HG03378 (cell line): ENCODE measurements at regions not wholly inside any gene's neighbourhood (a gene's known extent, or its start where the extent isn't known, plus 50 kb on each side); places are given as distances from the start of the nearest gene placed in this dataset.
"Not testable (repeated sequence)": the region's sequence is repeated elsewhere in the genome, so short reads cannot be mapped to it uniquely, and the experiment has no call there.

Source experiments
- ATAC-seq: cut with Tn5 transposase; IDR thresholded peaks from one replicate; pipeline ENCODE4 v1.9.1; 2021; ENCODE audit warnings: mild to moderate bottlenecking, moderate library complexity; ENCODE audit not compliant: unreplicated experiment

DNA sequence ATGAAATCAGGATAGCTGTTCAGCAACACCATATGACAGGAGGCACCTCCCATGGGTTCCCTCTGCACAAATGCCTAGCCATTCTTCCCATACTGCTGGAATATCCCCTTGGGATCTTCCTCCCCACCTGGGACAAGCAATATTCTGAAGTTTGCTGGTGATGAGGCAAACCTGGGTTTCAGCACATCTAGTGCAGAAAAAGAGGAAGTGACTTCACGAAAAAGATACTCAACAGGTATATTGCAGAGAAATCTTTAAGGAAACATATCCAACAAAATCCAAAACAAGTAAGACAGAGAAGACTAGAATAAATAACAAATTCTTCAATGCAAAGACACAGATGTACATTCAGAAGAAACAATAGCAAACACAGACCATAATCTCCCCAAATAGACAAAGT, 1497.0 kb downstream of the PCDH9 start:
- no peak for ATAC-seq

GRCh38 chr13:65727070-65727469, 1503.1 kb downstream of the PCDH9 start:
- ATAC-seq, result no peak

DNA sequence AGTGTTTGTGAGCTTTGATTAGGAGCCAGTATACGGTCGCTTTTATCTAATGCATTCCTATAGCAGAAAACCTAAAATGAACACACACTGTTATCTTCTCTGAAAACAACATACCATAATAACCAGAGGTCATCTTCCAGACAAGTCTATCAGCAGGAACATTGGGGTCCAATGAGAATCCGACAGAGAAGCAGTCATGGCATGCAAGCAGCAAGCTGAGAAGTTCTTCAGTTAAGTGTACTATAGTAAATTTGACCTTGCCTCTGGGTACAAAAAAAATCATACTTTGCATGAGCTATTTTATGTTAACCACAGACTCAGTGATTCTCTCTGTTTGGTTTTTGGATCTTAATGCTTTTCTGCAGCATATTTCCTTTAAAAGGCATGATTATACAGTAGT, 1505.1 kb downstream of the PCDH9 start:
- no peak for ATAC-seq

DNA sequence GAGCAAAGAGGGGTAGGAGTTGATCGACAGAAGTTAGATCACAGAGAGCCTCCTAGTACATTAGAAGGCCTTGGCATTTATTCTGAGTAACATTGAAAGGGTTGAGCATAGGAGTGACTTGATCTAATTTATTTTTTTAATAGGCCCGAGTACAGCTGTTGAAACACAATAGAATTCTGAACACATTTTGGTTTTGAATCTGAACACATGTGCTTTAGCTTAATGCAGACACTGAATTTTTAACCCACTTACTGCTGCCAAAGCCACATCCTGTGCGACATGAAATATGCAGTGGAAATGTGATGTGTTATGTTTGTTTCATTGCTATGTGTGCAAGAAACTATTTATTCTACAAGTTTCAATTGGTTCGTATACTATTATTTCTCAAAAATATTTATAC, 1505.9 kb downstream of the PCDH9 start:
- ATAC-seq, result no peak

DNA sequence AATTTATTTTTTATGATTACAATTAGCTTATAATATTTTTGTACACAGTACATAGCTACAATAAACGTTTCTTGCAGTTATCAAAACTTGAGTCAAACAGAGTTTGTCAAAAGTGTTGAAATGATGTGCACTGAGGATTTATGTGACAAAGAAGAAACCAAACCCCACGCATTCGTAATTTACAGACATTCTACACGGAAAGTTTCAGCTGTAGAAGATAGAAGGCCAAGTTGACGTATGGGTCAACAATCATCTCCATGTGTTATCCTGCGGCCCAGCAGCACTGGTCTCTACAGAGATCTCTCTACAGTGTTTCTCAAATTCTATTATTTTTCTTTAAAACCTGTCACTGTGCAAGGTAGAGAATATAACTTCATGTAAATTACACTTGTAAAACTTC, 1507.6 kb downstream of the PCDH9 start:
- no peak for ATAC-seq

DNA sequence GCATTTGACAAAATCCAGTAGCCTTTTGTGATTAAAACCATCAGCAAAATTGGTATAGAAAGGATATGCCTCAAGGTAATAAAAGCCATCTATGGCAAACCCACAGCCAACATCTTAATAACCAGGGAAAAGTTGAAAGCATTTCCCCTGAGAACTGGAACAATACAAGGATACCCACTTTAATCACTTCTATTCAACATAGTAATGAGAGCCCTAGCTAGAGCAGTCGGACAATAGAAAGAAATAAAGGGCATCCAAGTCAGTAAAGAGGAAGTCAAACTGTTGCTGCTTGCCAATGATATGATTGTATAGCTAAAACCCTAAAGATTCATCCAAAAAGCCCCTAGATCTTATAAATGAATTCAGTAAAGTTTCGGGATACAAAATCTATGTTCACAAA, 1510.3 kb downstream of the PCDH9 start:
- ATAC-seq, result no peak

- no peak for ATAC-seq
These were observed 1519.6 kb downstream of the PCDH9 start for GRCh38 chr13:65710514-65710913.

- ATAC-seq, result no peak
These were observed 1532.3 kb downstream of the PCDH9 start for GRCh38 chr13:65697843-65698242.

- no peak for ATAC-seq
These were observed 1550.9 kb downstream of the PCDH9 start for GRCh38 chr13:65679240-65679639.

DNA sequence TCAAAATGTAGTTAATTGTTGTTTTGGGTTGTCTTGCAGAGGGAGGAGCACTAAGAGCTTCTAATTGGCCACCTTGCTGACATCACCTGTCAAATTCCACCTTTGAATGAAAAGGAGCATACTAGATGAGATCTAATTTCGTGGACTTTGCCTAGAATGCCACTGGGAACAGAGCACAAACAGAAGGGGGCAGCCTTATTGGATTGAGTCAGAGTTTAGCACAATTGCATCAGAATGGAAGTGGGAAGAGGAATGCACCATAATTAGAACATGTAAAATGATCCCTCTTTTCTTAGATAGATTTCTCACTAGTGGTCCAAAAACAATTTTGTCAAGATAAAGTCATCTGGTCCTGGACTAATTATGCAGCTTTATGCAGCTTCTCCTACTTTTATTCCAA, 1552.2 kb downstream of the PCDH9 start:
- no peak for ATAC-seq

- not testable (repeated sequence) for ATAC-seq
These were observed 1554.8 kb downstream of the PCDH9 start for GRCh38 chr13:65675383-65675782.

DNA sequence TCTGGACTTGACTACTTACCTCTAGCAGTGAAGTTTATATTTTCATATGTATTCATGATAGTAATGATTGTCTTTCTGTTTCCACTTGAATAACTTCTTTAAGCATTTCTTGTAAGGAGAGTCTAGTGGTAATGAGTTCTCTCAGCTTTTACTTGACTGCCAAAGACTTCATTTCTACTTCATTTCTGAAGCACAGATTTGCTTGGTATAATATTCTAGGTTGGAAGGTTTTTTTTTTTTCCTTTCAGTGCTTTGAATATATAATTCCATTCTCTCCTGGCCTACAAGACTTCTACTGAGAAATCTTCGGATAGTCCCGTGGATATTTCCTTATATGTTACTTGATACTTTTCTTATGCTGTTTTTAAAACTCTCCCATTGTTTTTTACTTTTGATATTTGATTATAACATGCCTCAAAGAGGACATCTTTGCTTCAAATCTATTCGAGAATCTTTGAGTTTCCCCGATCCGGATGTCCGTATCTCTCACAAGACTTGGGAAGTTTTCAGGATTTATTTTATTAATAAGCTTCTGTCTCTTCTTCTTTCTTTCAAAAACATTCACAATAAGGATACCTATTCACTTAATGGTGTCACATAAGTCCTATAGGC, 1560.0 kb downstream of the PCDH9 start:
- no peak for ATAC-seq

DNA sequence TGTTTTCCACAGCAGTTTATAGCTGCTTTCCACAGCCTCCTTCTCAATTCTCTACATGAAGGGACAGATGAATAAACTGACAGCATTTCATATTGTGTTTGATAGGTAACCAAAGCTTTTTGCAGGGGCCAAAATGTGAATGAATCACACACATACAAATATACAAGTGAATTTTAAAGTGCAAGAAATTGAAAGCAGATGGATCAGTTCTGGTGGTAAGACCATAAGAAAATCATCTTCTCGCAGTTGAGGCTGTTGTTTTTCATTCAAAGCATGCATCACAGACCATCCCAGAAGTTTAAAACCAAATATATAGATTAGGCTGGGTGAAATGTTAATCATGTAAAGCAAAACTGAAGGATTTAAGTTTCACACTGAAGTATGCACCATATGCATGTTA, 1569.4 kb downstream of the PCDH9 start:
- ATAC-seq, result no peak

DNA sequence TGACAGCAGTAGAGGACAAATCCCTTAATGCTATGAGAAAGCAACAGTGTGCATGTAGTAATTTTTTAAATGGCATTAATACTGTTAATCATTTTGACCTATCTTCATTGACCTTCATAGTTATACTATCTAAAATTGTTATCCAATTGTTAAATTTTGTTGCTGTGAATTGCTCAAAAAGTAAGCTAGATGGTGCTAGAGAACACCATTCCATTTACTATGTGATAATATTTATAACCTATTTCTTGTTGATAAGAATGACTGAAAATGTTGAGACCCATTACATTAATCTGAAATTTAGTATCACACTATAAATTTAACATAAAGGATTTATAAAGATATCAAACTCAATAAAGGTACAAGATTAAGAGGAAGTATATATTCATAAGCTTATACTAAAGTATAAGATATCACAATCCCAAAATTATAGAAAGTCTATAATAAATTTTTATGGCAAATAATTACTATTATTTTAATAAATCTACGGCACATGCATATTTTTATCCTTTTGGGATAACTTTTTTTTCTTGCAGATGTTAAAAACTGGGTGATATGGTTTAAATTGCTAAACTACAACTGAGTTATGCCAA, 1573.3 kb downstream of the PCDH9 start:
- ATAC-seq, result no peak

- no peak for ATAC-seq
These were observed 1576.5 kb downstream of the PCDH9 start for GRCh38 chr13:65653613-65654012.

DNA sequence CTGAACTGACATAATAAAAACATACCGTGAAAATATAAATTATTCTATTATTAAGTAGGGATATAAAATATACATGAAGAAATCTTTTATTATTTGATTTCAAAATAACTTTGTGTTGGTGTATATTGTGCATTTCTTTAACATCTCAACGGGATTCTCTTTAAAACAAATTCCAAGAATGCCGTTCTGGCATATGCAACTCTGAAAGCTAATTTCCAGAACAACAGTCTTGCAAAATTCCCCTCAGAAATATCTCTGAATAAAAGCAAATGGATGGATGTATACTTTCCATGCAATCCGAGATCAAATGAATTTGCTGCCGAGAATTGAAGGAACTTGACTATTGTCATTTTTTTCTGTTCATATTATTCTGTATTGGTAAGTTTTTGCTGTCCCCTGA, 1579.8 kb downstream of the PCDH9 start:
- no peak for ATAC-seq

DNA sequence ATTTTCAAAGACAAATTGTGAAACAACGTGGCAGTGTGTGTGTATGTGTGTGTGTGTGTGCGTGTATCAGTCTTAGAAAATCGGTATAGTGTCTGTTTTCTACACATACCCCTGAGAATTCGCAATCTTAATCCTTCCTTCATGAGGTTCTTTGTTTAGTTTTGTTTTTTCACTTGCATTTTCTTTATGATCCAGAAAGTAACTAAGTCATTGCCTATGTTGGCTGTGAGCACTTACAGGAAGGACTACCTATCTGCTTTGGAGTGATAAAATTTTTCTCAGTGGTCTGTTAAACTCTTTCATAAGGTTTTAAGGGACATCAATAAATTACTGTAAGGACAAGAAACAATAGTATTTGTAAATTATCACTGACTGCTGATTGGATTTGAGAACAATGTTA, 1587.1 kb downstream of the PCDH9 start:
- no peak for ATAC-seq

DNA sequence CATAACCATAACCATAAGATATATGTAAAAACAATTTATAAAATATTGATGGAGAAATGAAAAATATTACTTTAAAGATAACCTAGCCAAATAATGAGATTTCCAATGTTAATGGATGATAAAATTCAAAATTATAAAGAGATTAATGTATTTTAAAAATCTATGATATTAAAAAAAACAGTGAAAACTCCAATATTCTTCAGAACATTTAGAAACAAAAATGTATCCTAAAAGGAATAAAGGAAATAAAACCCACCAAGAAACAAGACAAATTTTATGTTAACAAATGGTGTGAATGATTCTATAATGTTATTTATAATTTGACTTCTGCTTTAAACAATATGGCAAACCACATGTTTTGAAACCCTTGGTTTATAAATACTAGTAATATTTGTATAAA, 1587.8 kb downstream of the PCDH9 start:
- ATAC-seq, result no peak

- ATAC-seq, result peak; percentile 87
These were observed 1591.5 kb downstream of the PCDH9 start for GRCh38 chr13:65638572-65639168.

DNA sequence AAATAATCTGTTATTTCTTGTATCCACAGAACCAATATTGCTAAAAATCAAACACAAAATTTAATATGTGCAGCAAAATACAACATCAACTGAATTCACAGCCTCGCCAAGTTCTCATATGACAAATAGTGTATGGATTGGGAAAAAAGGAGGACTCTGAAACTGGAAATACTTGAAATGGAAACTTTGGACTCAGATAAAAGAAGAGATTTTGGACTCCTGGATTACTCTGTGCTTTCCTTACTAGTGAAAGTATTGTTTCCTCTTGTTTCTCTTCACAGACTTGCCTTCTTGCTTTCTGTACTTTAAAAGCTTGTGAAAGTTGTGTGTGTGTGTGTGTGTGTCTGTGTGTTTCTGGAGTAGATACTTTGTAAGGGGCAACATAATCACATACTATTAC, 1596.3 kb downstream of the PCDH9 start:
- ATAC-seq, result no peak

DNA sequence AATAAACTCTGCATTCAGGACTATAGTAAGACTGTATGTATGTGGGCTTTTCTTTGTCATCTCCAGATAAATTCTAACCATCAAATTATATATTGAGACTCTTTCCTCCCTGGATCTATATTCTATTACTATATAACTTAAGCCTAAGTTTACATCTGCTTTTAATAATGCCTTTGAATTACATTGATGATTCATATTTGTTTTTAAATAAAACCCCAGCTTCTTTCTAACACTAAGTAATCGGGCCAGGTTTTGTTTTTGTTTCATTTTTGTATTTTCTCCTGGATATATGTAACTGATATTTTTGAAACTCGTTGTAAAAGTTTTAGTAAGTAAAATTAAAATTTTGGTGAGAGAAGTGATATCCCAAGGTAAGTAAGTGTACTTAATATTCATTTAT, 1599.1 kb downstream of the PCDH9 start:
- ATAC-seq, result no peak

DNA sequence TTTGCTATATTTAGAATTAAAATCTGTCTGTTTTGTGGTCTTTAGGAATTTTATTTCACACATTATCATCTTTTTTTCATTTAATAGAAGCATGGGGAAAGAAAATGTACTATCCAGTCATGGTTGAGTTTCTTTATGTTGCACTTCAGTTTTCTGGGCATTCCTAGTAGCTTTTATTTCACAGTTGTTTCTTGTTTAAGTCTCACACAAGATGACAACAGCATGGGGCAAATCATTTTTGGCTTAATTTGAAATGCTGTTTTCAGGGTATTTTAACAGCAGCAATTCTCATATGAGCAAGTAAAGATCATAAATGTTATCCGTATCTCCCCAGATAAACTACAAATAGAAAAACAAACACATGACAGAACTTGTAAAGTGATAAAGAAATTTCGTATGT, 1600.2 kb downstream of the PCDH9 start:
- ATAC-seq, result no peak

DNA sequence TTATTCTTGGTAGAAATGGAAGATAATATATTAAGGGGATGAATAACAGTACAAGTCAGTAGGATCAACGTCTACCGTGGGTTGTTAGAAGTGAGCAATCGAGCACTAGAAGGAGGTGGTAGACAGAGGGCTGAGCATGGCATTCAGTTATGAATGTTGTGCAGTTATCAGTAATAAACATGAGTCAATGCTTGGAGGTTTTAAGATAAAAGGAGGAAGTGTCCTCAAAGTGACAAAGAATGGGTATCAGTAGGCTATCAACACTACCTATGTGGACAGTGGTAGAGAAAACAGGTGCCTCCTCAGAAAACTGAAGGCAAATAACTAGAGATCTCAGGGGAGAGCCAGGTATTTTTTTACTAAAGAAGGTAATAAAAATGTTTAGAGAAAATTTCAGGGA, 1607.0 kb downstream of the PCDH9 start:
- ATAC-seq, result no peak
